ENCODE measurements at regions not wholly inside any gene's neighbourhood (a gene's known extent, or its start where the extent isn't known, plus 50 kb on each side); places are given as distances from the start of the nearest gene placed in this dataset.

DNA sequence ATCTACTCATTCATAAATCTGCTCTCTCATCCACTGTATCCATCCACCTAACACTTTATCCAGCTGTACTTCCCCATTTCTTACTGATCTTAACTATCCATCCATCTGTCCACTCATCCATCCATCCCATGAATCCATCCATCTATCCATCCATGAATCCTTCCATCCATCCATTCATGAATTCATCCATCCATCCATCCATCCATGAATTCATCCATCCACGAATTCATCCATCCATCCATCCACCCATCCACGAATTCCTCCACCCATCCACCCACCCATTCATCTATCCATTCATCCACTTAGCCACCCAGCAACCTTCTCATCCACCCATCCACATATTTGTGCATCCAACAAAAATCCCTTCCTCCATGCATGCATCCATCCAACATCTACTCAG lies 128.6 kb upstream of the MYL2 start:
- Histone ChIP-seq H3K36me3 (no peaks in the 10 kb centered on the region), H3K27ac (no peak overlapping the region), H3K4me1 (no peaks in the 10 kb centered on the region), H3K9me3 (peaks cover 0 to 10% of the 10 kb centered on the region in 2 donors), H3K27me3 (peaks cover 0 to 8% of the 10 kb centered on the region in 2 donors), H3K4me3 (no peak overlapping the region)
- no peak for DNase-seq (ENCODE audit: low spot score in 2 of 2)
- TF ChIP-seq POLR2A (IDR thresholded peaks at IDR 0.05): no peak
- intact Hi-C loops (cut with DNase I; ENCODE audit: low total_unique reads): no loop called here

DNA sequence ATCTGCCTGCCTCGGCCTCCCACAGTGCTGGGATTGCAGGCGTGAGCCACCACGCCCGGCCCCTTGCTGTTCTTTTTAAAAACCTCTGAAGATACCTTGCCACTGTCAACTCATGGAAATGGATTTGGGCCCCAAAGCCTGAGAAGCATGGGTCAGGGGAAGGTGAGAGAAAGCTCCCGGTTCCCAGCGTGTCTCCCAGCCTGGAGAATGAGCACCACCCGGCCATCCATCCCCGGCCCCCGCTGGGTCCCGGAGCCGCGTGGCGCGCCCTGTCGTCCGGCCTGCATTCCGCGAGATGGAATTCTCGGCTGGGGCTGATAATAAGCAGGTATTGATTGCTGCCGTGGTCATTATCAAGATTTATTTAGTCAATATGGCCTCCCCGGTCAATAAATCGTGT lies 126.5 kb upstream of the MYL2 start:
- TF ChIP-seq, protein P1, sequence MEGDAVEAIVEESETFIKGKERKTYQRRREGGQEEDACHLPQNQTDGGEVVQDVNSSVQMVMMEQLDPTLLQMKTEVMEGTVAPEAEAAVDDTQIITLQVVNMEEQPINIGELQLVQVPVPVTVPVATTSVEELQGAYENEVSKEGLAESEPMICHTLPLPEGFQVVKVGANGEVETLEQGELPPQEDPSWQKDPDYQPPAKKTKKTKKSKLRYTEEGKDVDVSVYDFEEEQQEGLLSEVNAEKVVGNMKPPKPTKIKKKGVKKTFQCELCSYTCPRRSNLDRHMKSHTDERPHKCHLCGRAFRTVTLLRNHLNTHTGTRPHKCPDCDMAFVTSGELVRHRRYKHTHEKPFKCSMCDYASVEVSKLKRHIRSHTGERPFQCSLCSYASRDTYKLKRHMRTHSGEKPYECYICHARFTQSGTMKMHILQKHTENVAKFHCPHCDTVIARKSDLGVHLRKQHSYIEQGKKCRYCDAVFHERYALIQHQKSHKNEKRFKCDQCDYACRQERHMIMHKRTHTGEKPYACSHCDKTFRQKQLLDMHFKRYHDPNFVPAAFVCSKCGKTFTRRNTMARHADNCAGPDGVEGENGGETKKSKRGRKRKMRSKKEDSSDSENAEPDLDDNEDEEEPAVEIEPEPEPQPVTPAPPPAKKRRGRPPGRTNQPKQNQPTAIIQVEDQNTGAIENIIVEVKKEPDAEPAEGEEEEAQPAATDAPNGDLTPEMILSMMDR (IDR thresholded peaks at IDR 0.05): no peak
- no peak for TF ChIP-seq POLR2AphosphoS5 (IDR thresholded peaks at IDR 0.05)
- TF ChIP-seq POLR2A (IDR thresholded peaks at IDR 0.05): no peak
- H3K27ac ChIP-seq: no peak overlapping the region
- no peak overlapping the region for H3K4me3 ChIP-seq
- DNase-seq (ENCODE audit: low spot score in 2 of 2): no peak
- no peaks in the 10 kb centered on the region for H3K4me1 ChIP-seq
- peaks cover 0 to 7% of the 10 kb centered on the region in 2 donors for H3K9me3 ChIP-seq
- H3K27me3 ChIP-seq: peaks cover 0 to 8% of the 10 kb centered on the region in 2 donors
- intact Hi-C loops (cut with DNase I; ENCODE audit: low total_unique reads): no loop called here
- H3K36me3 ChIP-seq: no peaks in the 10 kb centered on the region

DNA sequence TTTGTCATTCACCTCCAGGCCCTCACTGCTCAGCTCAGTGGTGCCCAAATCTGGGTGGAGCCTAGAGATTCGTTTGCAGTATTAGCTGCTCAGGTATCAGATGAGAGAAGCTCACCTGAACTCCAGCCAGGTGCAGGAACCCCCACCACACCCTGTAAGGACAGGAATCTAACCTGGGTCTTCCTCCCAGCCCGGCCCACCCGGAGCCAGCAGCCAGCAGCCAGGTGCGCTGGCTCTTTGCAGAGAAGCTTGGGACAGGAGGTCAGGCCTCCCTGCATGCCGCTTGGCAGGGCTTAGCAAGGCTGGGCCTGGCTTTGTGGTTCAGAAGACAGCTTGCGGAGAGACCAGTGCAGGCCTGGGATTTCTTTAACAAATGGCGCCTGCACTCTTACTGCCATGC lies 125.6 kb upstream of the MYL2 start:
- Histone ChIP-seq H3K9me3 (no peaks in the 10 kb centered on the region), H3K27ac (no peak overlapping the region), H3K4me1 (no peaks in the 10 kb centered on the region), H3K27me3 (peaks cover 0 to 8% of the 10 kb centered on the region in 2 donors), H3K4me3 (no peak overlapping the region), H3K36me3 (no peaks in the 10 kb centered on the region)
- intact Hi-C loops (cut with DNase I; ENCODE audit: low total_unique reads): no loop called here
- DNase-seq (ENCODE audit: low spot score in 2 of 2): no peak
- TF ChIP-seq POLR2AphosphoS5 (IDR thresholded peaks at IDR 0.05) (no peak), POLR2A (IDR thresholded peaks at IDR 0.05) (no peak)
- TF ChIP-seq, protein P1 (IDR thresholded peaks at IDR 0.05): no peak

DNA sequence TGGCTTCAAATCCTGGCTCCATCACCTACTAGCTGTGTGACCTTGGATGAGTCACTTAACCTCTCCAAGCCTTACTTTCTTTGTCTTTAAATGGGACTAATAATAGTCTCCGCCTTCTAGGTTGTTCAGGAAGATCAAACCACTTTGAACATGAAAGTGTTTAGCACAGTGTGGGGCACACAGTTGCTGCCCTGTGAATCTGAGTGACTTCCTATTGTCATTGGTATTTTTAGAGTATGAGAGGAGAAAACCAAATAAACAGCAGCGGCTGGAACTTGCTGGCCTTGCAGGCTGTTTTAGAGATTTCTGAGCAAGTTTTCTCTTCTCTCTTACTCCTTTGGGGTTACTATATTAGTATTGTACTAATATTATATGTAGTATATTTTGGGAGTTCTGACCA lies 120.7 kb upstream of the MYL2 start:
- Histone ChIP-seq H3K27ac (no peak overlapping the region), H3K27me3 (peaks cover 0 to 27% of the 10 kb centered on the region in 2 donors)
- intact Hi-C loops (cut with DNase I; ENCODE audit: low total_unique reads): no loop called here

DNA sequence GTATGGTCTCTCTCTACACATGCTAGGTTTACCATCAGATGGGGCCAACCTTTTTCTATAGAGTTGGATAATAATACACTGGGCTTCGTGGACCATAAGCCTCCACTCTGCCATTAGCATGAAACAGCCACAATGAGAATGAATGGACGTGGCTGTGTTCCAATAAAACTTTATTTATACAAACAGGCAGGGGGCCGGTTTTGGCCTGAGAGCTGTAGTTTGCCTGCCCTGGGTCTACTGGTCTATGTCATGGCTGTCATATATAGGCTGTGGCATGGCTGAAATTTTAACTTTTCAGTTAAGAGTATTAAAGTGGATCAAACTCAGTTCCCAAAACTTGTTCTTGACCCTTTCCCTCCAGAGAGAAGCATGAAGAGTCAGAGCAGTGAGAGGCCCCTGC lies 120.3 kb upstream of the MYL2 start:
- Histone ChIP-seq H3K27me3 (peaks cover 0 to 30% of the 10 kb centered on the region in 2 donors), H3K9me3 (no peaks in the 10 kb centered on the region), H3K4me3 (no peak overlapping the region), H3K36me3 (no peaks in the 10 kb centered on the region), H3K4me1 (no peaks in the 10 kb centered on the region), H3K27ac (no peak overlapping the region)
- TF ChIP-seq POLR2A (IDR thresholded peaks at IDR 0.05) (no peak), POLR2AphosphoS5 (IDR thresholded peaks at IDR 0.05) (no peak)
- TF ChIP-seq, protein P1 (IDR thresholded peaks at IDR 0.05): no peak
- no peak for DNase-seq (ENCODE audit: low spot score in 2 of 2)
- intact Hi-C loops (cut with DNase I; ENCODE audit: low total_unique reads): no loop called here

More for the DNA sequence above, 120.7 kb upstream of the MYL2 start:
- Histone ChIP-seq H3K4me1 (no peaks in the 10 kb centered on the region), H3K36me3 (no peaks in the 10 kb centered on the region), H3K4me3 (no peak overlapping the region), H3K9me3 (no peaks in the 10 kb centered on the region)
- TF ChIP-seq POLR2AphosphoS5 (IDR thresholded peaks at IDR 0.05): no peak
- TF ChIP-seq POLR2A (IDR thresholded peaks at IDR 0.05): no peak
- TF ChIP-seq, protein P1 (IDR thresholded peaks at IDR 0.05): no peak
- no peak for DNase-seq (ENCODE audit: low spot score in 2 of 2)

DNA sequence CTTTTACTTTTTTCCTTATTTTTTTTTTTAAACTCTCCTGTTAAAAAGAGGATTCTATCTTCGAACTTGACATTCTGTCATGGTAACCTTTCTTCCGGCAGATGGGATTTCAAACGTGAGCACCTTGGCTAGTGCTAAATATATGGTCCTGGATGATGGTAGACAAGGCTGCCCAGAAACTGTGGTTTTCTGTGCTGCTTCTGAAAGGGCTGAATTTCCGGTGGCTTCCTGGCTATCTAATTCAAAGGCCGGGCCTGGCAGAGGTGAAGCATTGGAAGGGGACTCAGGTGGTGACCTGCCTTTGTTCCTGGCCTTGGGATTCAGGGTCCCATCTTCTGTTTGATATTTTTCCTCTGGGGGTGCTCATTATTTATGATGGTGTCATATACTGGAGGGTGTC lies 118.6 kb upstream of the MYL2 start:
- intact Hi-C loops (cut with DNase I; ENCODE audit: low total_unique reads): no loop called here

More for the DNA sequence above, 118.6 kb upstream of the MYL2 start:
- Histone ChIP-seq H3K27me3 (peaks cover 0 to 46% of the 10 kb centered on the region in 2 donors), H3K36me3 (no peaks in the 10 kb centered on the region), H3K4me1 (no peaks in the 10 kb centered on the region), H3K4me3 (no peak overlapping the region), H3K9me3 (no peaks in the 10 kb centered on the region), H3K27ac (no peak overlapping the region)
- no peak for DNase-seq (ENCODE audit: low spot score in 2 of 2)
- TF ChIP-seq, protein P1 (IDR thresholded peaks at IDR 0.05): no peak
- TF ChIP-seq POLR2A (IDR thresholded peaks at IDR 0.05) (no peak), POLR2AphosphoS5 (IDR thresholded peaks at IDR 0.05) (no peak)

Measured in breast epithelium (tissue), 4 donors.